Gastroesophageal sphincter (tissue), 3 donors: ENCODE measurements at regions not wholly inside any gene's neighbourhood (a gene's known extent, or its start where the extent isn't known, plus 50 kb on each side); places are given as distances from the start of the nearest gene placed in this dataset.

ENCODE experiments used
- POLR2A ChIP-seq, 2 donors: fragments of 450-650 bp; IDR thresholded peaks; one replicate each; pipeline ENCODE4 v1.6.1; 2017; ENCODE audit warnings: antibody characterized with exemption in 2 of 2, mild to moderate bottlenecking in 2 of 2, moderate library complexity in 1 of 2
- POLR2AphosphoS5 ChIP-seq: sonication (generic); formaldehyde crosslinking; IDR thresholded peaks from one replicate; pipeline ENCODE4 v1.6.1; 2017; ENCODE audit warnings: antibody characterized with exemption
- TF ChIP-seq, protein P1 (sequence below), 4 experiments: fragments of 200-600 bp in 2 of 4; fragments of 450-650 bp in 2 of 4; sonication (generic) in 1 of 4; IDR thresholded peaks; one replicate each; pipeline ENCODE4 v1.5.1; 2017 to 2019; ENCODE audit warnings: antibody characterized with exemption in 4 of 4, mild to moderate bottlenecking in 2 of 4, moderate library complexity in 2 of 4

DNA sequence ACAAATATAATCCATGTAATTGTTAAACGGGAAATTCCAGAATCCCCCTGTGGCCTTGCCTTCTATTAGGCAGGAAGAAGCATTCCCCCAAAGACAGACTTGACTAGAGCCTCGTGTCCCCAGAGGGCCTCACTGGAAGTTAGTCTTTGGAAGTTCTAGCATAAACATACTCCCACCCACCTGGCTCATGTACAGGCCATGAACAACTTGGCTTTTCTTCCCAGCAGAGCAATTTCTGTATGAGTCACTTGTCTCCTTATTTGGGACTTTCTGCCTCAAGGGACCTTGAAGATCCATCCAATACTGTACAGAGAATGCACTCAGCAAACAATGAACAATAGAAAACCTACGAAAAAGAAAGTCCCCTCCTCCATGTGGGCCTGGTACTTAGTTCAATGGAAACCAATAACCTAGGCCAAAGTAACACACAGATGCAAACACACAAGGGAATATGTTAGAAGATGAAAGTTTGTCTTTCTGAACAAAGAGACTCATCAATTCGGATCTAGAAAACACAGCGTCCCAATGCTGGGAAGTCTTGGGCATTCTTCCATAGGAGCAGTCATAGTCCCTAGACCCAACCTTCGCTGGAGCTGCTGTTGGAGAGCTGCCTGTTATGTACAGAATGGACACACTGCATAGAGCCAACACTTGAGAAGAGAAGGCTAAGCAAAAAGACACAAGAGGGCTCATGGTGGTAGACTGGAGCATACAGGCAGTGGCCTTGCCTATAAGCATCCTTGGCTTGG is 303.5 kb downstream of the HRH4 start:
- TF ChIP-seq, protein P1, sequence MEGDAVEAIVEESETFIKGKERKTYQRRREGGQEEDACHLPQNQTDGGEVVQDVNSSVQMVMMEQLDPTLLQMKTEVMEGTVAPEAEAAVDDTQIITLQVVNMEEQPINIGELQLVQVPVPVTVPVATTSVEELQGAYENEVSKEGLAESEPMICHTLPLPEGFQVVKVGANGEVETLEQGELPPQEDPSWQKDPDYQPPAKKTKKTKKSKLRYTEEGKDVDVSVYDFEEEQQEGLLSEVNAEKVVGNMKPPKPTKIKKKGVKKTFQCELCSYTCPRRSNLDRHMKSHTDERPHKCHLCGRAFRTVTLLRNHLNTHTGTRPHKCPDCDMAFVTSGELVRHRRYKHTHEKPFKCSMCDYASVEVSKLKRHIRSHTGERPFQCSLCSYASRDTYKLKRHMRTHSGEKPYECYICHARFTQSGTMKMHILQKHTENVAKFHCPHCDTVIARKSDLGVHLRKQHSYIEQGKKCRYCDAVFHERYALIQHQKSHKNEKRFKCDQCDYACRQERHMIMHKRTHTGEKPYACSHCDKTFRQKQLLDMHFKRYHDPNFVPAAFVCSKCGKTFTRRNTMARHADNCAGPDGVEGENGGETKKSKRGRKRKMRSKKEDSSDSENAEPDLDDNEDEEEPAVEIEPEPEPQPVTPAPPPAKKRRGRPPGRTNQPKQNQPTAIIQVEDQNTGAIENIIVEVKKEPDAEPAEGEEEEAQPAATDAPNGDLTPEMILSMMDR (IDR thresholded peaks at IDR 0.05), result no peak
- peak; percentile 41 for TF ChIP-seq POLR2AphosphoS5
- no peak for TF ChIP-seq POLR2A (IDR thresholded peaks at IDR 0.05)
